ENCODE measurements at regions not wholly inside any gene's neighbourhood (a gene's known extent, or its start where the extent isn't known, plus 50 kb on each side); places are given as distances from the start of the nearest gene placed in this dataset.
A peak's percentile ranks its signal among the peaks of the same experiment; 100 is the strongest.

- in situ Hi-C loops (cut with MboI; ENCODE audit: low sequenced_read_pairs, unreplicated experiment) = no loop called here
- no peak for DNase-seq (ENCODE audit: low spot score)
- TF ChIP-seq CTCF (IDR thresholded peaks at IDR 0.05; ENCODE audit: borderline replicate concordance, control extremely low read depth, extremely low read depth, insufficient read depth, missing control alignments) = no peak
Observed at GRCh38 chr6:105833959-105834947, 251.9 kb upstream of the PRDM1 start.

GRCh38 chr6:105832313-105832761 lies 253.8 kb upstream of the PRDM1 start:
- no peak for DNase-seq (ENCODE audit: low spot score)
- in situ Hi-C loops (cut with MboI; ENCODE audit: low sequenced_read_pairs, unreplicated experiment) = no loop called here
- TF ChIP-seq CTCF (IDR thresholded peaks at IDR 0.05; ENCODE audit: borderline replicate concordance, control extremely low read depth, extremely low read depth, insufficient read depth, missing control alignments) = no peak

GRCh38 chr6:105831311-105832097 lies 254.6 kb upstream of the PRDM1 start:
- in situ Hi-C loops (cut with MboI; ENCODE audit: low sequenced_read_pairs, unreplicated experiment) = no loop called here

DNA sequence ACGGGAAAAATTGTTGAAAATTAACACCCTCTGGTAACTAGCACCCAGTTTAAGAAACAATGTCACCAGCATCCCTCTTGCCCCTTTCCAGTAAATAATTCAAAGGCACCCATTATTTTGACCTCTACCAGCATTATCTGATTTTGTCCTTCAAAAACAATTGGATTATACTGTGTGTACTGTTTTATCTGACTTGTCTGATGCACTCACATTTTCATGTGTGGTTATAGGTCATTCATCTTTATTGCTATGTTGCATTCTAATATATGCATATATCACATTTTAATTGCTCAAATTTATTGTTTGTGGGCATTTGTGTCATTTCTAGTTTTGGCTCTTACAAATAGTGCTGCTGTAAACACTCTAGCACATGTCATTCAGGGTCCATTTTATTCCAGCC lies 260.9 kb upstream of the PRDM1 start:
- TF ChIP-seq CTCF (IDR thresholded peaks at IDR 0.05; ENCODE audit: borderline replicate concordance, control extremely low read depth, extremely low read depth, insufficient read depth, missing control alignments) = no peak
- in situ Hi-C loops (cut with MboI; ENCODE audit: low sequenced_read_pairs, unreplicated experiment) = no loop called here
- DNase-seq (ENCODE audit: low spot score) = no peak

More at GRCh38 chr6:105831311-105832097, 254.6 kb upstream of the PRDM1 start:
- TF ChIP-seq CTCF (IDR thresholded peaks at IDR 0.05; ENCODE audit: borderline replicate concordance, control extremely low read depth, extremely low read depth, insufficient read depth, missing control alignments) = no peak
- DNase-seq (ENCODE audit: low spot score) = no peak

DNA sequence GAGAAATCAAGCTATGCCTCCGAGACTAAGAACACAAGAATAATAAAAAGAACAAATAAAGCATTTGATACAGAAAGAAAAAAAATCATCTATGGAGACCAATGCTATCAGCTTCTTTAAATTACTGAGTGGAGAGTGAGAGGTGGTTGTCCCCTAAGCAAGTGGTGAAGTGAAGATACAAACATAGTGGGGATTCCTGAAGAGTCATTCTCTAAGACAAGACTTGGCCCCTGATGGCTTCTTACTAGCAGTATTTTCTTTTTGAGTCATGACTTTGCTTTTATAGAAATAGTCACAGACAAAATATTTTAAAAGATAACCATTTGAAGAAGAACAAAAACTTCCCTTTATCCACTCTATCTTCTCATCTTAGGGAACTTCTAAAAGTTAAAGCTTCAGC lies 261.4 kb upstream of the PRDM1 start:
- peak; percentile 53 for DNase-seq (ENCODE audit: low spot score)
- in situ Hi-C loops (cut with MboI; ENCODE audit: low sequenced_read_pairs, unreplicated experiment) = no loop called here
- no peak for TF ChIP-seq CTCF (IDR thresholded peaks at IDR 0.05; ENCODE audit: borderline replicate concordance, control extremely low read depth, extremely low read depth, insufficient read depth, missing control alignments)

GRCh38 chr6:105821777-105822176 lies 264.4 kb upstream of the PRDM1 start:
- TF ChIP-seq CTCF (IDR thresholded peaks at IDR 0.05; ENCODE audit: borderline replicate concordance, control extremely low read depth, extremely low read depth, insufficient read depth, missing control alignments) = no peak
- in situ Hi-C loops (cut with MboI; ENCODE audit: low sequenced_read_pairs, unreplicated experiment) = no loop called here
- no peak for DNase-seq (ENCODE audit: low spot score)
